ENCODE measurements at regions not wholly inside any gene's neighbourhood (a gene's known extent, or its start where the extent isn't known, plus 50 kb on each side); places are given as distances from the start of the nearest gene placed in this dataset.
A peak's percentile ranks its signal among the peaks of the same experiment; 100 is the strongest.
"Not testable (repeated sequence)": the region's sequence is repeated elsewhere in the genome, so short reads cannot be mapped to it uniquely, and the experiment has no call there.

GRCh38 chr10:94232711-94233383 is 129.9 kb downstream of the NOC3L start:
- no peak for DNase-seq

- DNase-seq: no peak
Measured at GRCh38 chr10:94235461-94235860, 127.3 kb downstream of the NOC3L start.

- no peak for DNase-seq
Measured at GRCh38 chr10:94238006-94238617, 124.6 kb downstream of the NOC3L start.

GRCh38 chr10:94239696-94240095 is 123.0 kb downstream of the NOC3L start:
- DNase-seq: no peak

- no peak for DNase-seq
Measured at GRCh38 chr10:94240491-94240890, 122.2 kb downstream of the NOC3L start.

GRCh38 chr10:94240901-94241300 is 121.8 kb downstream of the NOC3L start:
- DNase-seq: no peak

- no peak for DNase-seq
Measured at GRCh38 chr10:94251098-94251497, 111.6 kb downstream of the NOC3L start.

GRCh38 chr10:94251568-94251967 is 111.2 kb downstream of the NOC3L start:
- DNase-seq: no peak

GRCh38 chr10:94257407-94257806 is 105.3 kb downstream of the NOC3L start:
- not testable (repeated sequence) for DNase-seq

- DNase-seq: no peak
Measured at GRCh38 chr10:94260455-94260854, 102.3 kb downstream of the NOC3L start.

GRCh38 chr10:94264085-94264484 is 98.7 kb downstream of the NOC3L start:
- DNase-seq: no peak

GRCh38 chr10:94266091-94266490 is 96.6 kb downstream of the NOC3L start:
- DNase-seq: no peak

GRCh38 chr10:94268652-94269051 is 94.1 kb downstream of the NOC3L start:
- DNase-seq: no peak

- no peak for DNase-seq
Measured at GRCh38 chr10:94274142-94274787, 88.5 kb downstream of the NOC3L start.

GRCh38 chr10:94276140-94276539 is 86.6 kb downstream of the NOC3L start:
- no peak for DNase-seq

- no peak for DNase-seq
Measured at GRCh38 chr10:94277450-94277849, 85.3 kb downstream of the NOC3L start.

GRCh38 chr10:94279835-94280709 is 82.7 kb downstream of the NOC3L start:
- DNase-seq: peak; percentile 55

- DNase-seq: no peak
Measured at GRCh38 chr10:94281654-94282053, 81.1 kb downstream of the NOC3L start.

GRCh38 chr10:94282369-94282768 is 80.4 kb downstream of the NOC3L start:
- no peak for DNase-seq
